Neural crest cell (in vitro differentiated cells): ENCODE measurements at regions not wholly inside any gene's neighbourhood (a gene's known extent, or its start where the extent isn't known, plus 50 kb on each side); places are given as distances from the start of the nearest gene placed in this dataset.

Source experiments
- DNase-seq: peaks from one replicate; pipeline ENCODE4 v3.0.0; 2021; ENCODE audit warnings: low read depth, mixed read lengths, low spot score
- H3K27ac Mint-ChIP-seq: one replicate; pipeline ENCODE4 v1.8.0; 2021; ENCODE audit warnings: mild to moderate bottlenecking, mixed read lengths; ENCODE audit not compliant: unreplicated experiment
- H3K27me3 Mint-ChIP-seq: 2 replicates; pipeline ENCODE4 v1.8.0; 2021; ENCODE audit warnings: low read depth, mild to moderate bottlenecking, mixed read lengths
- H3K36me3 Mint-ChIP-seq: 2 replicates; pipeline ENCODE4 v1.8.0; 2021; ENCODE audit warnings: low read depth, mild to moderate bottlenecking, mixed read lengths
- H3K4me1 Mint-ChIP-seq: 2 replicates; pipeline ENCODE4 v1.8.0; 2021; ENCODE audit warnings: mixed read lengths
- H3K4me3 Mint-ChIP-seq: one replicate; pipeline ENCODE4 v1.8.0; 2021; ENCODE audit warnings: mild to moderate bottlenecking, mixed read lengths
- H3K9me3 Mint-ChIP-seq: 2 replicates; pipeline ENCODE4 v1.8.0; 2021; ENCODE audit warnings: mixed read lengths
- TF ChIP-seq, protein P1 (sequence below): fragments of 200-600 bp; sonication (generic); conservative IDR thresholded peaks from 2 replicates; pipeline ENCODE4 v1.5.0; 2021; ENCODE audit warnings: antibody characterized with exemption, mild to moderate bottlenecking

DNA sequence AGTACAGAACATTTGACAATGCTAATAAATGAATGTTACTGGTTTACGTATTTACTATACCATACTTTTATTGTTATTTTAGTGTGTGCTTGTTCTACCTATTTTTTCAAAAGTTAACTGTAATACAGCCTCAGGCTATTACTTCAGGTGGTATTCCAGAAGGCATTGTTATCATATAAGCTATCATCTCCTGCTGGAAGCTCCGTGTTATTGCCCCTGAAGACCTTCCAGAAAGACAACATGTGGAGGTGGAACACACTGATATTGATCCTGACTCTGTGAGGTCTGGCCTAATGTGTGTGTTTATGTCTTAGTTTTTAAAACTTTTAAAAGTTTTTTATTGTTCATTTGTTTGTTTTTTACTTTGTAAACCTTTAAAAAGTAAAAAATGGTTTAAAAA lies 509.8 kb upstream of the SPRY2 start:
- no peak overlapping the region for H3K27ac Mint-ChIP-seq
- H3K36me3 Mint-ChIP-seq = peaks cover 8% of the 10 kb centered on the region
- peaks cover 3% of the 10 kb centered on the region for H3K9me3 Mint-ChIP-seq
- DNase-seq = no peak
- no peaks in the 10 kb centered on the region for H3K27me3 Mint-ChIP-seq
- H3K4me3 Mint-ChIP-seq = no peak overlapping the region
- H3K4me1 Mint-ChIP-seq = no peaks in the 10 kb centered on the region
- TF ChIP-seq, protein P1, sequence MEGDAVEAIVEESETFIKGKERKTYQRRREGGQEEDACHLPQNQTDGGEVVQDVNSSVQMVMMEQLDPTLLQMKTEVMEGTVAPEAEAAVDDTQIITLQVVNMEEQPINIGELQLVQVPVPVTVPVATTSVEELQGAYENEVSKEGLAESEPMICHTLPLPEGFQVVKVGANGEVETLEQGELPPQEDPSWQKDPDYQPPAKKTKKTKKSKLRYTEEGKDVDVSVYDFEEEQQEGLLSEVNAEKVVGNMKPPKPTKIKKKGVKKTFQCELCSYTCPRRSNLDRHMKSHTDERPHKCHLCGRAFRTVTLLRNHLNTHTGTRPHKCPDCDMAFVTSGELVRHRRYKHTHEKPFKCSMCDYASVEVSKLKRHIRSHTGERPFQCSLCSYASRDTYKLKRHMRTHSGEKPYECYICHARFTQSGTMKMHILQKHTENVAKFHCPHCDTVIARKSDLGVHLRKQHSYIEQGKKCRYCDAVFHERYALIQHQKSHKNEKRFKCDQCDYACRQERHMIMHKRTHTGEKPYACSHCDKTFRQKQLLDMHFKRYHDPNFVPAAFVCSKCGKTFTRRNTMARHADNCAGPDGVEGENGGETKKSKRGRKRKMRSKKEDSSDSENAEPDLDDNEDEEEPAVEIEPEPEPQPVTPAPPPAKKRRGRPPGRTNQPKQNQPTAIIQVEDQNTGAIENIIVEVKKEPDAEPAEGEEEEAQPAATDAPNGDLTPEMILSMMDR = peak; percentile 10

DNA sequence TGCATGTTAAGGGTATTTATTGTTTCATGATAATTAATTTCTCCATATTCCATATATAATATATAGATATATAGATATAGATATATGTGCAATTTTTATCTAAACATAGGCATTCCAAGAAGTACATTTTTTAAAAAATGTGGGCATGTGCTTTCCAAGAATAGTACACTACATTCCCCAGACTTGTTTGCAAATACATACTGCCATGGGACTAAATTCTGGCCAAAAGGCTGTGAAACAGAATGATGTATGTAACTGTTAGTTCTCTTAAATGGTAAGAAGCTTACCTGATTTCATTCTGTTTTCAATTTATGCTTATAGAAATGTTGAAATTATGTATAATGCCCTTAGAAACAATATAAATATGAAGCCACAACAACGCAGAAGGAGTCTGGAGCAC lies 503.2 kb upstream of the SPRY2 start:
- Mint-ChIP-seq H3K9me3 (peaks cover 3% of the 10 kb centered on the region), H3K27ac (no peak overlapping the region)
- TF ChIP-seq, protein P1 = no peak

DNA sequence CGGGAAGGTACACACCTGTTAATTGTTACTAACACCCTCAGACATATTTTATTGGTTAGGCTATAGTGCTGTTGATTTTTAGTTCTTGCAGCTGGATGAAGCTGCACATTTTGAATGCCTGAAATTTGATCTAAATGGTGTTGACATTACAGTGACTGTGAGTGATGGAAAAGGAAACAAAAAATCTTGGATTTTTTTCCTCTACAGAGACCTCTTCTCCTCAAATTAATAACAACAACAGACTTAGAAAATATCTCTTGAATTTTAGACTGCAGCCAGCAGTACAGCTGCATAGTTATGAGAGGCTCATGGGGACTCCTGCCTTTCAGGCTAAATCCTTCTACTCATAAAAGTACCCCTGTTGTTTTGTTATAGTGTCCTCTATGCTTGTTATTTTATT lies 500.5 kb upstream of the SPRY2 start:
- H3K9me3 Mint-ChIP-seq = peaks cover 8% of the 10 kb centered on the region
- H3K27me3 Mint-ChIP-seq = no peaks in the 10 kb centered on the region
- H3K36me3 Mint-ChIP-seq = peaks cover 7% of the 10 kb centered on the region
- no peak overlapping the region for H3K27ac Mint-ChIP-seq
- no peaks in the 10 kb centered on the region for H3K4me1 Mint-ChIP-seq
- DNase-seq = no peak
- H3K4me3 Mint-ChIP-seq = no peak overlapping the region
- TF ChIP-seq, protein P1 = no peak

More for the DNA sequence above, 503.2 kb upstream of the SPRY2 start:
- H3K4me1 Mint-ChIP-seq = no peaks in the 10 kb centered on the region
- no peaks in the 10 kb centered on the region for H3K36me3 Mint-ChIP-seq
- H3K27me3 Mint-ChIP-seq = no peaks in the 10 kb centered on the region
- no peak overlapping the region for H3K4me3 Mint-ChIP-seq
- DNase-seq = no peak

DNA sequence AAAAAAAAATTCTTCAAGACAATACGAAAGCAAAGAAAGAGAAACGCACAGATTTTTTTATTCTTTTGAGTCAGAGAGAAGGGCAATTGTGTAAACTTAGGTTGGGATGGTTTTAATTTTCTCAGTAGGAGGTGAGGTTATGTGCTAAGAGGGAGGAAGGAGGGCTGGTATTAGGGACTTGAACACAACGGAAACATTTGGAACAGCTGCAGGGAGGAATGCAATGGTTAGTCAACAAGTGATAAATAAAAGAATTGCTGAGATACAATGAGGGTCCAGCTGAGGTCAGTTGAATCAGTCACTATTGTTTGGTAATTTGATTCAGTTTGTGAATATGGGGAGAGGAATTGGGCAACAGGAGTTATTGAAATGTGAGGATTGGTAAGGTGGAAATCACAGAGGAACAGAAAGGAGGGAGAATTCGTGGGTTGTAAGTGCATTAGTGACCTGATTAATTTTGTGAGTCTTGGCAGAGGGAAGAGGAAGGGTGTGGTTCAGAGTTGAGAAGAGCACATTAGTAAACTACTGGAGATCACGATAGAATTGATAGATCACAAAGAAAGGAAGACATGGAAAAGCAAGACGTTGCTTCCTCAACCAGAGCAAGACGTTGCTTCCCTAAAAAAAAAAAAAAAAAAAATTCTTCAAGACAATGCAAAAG lies 499.5 kb upstream of the SPRY2 start:
- TF ChIP-seq, protein P1 = no peak
- no peak overlapping the region for H3K4me3 Mint-ChIP-seq
- DNase-seq = no peak
- no peaks in the 10 kb centered on the region for H3K4me1 Mint-ChIP-seq
- H3K27me3 Mint-ChIP-seq = no peaks in the 10 kb centered on the region
- H3K36me3 Mint-ChIP-seq = peaks cover 10% of the 10 kb centered on the region
- no peak overlapping the region for H3K27ac Mint-ChIP-seq
- H3K9me3 Mint-ChIP-seq = peaks cover 8% of the 10 kb centered on the region

DNA sequence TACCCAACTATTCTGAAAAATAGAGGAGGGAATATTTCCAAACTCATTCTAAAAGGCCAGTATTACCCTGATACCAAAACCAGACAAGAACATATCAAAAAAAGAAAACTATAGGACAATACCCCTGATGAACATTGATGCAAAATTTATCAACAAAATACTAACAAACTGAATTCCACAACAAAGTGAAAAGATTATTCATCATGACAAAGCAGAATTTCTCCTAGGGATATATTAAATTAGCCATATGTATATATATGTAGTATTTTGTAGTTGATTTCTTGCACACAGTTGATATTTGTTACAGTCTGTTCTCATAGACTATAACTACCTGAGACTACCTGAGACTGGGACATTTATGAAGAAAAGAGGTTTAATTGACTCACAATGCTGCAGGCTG lies 495.0 kb upstream of the SPRY2 start:
- TF ChIP-seq, protein P1 = no peak
- Mint-ChIP-seq H3K9me3 (peaks cover 27% of the 10 kb centered on the region), H3K27me3 (no peaks in the 10 kb centered on the region), H3K27ac (no peak overlapping the region), H3K4me3 (no peak overlapping the region), H3K4me1 (no peaks in the 10 kb centered on the region), H3K36me3 (peaks cover 28% of the 10 kb centered on the region)
- DNase-seq = no peak
